ENCODE measurements at regions not wholly inside any gene's neighbourhood (a gene's known extent, or its start where the extent isn't known, plus 50 kb on each side); places are given as distances from the start of the nearest gene placed in this dataset.

DNA sequence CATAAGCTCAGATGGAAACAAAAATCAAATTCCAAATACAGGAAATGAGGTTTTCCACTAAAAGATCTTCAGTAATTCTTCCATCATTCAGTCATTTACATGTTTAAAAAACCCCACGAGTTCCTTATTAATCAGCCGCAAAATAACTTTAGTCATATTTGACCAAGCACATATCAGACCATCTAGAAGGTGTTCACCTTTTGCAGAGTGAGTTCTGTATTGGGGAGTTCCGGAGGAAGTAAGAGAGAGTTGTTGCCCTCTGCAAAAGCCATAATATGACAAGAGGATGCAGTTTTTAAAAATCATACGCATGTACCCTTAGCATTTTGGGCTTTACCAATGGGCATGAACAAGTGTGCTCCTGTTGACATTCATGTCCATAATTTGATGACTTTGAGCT, 61.6 kb downstream of the CCR1 start:
- DNase-seq = no peak

- DNase-seq = no peak
Measured at GRCh38 chr3:46146021-46146420, 62.1 kb downstream of the CCR1 start.

DNA sequence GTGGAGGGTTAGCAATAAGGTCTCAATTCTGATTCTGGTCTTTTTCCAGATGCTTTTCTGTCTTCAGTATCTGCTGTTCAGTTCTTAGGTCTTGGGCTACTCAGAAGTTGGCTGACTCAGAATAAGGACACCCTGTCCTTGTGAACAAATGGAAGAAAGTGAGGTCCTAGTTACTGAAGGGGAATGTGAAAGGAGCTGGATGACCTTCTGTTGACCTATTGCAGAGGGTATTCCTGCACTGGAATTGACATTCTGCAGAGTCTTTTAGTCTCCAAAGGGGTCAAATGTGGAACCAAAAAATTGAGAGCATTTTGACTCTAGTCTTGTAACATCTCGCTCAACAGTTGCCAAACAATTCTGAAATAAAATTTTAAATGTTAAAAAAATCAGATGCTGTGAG, 63.0 kb downstream of the CCR1 start:
- DNase-seq = no peak

DNA sequence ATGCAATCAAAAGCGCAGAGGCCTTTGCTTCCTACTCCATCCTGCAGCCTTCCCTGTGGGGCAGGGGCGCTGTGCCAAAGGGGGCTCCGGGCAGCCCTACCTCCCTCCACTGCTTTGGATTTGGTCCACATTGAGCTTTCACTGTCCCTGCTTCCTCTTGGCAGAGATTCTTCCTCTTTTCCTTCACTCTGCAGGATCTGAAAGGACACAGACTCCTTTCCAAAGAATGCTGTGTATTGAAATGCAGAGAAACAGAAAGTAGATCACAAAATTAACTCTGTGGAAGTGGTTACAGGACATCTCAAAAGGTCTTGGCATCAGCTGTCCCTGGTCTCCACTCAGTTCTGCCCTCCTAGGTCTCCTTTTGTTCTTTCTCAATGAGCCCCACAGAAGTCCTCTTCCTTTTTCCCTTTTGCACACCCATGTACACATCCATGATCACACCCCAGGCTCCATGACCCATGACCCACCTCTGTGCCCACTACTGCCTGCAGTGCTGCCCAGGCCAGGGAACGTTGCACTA, 64.1 kb downstream of the CCR1 start:
- DNase-seq = peak; percentile 28 to 52

GRCh38 chr3:46141813-46142212, 66.3 kb downstream of the CCR1 start:
- no peak for DNase-seq

- no peak for DNase-seq
Measured at GRCh38 chr3:46138581-46138980, 69.5 kb downstream of the CCR1 start.

DNA sequence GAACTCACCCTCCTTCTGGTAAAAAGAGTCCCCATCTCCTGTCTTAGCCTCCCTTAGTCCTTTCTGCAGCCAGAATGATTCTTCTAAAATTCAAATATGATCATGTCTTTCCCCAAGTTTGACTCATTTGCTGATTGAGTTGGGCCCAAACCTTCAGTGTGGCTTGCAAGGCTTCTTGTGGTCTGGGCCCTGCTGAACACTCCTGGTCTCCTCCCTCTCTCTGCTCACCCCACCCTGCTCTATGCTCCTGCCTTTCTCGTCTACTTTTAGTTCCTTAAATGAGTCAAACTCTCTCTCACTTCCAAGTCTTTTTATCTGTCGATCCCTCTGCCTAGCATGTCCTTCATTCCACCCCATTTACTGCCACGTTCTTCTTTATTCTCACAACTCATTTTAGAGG, 72.6 kb downstream of the CCR1 start:
- DNase-seq = no peak

- DNase-seq = no peak
Measured at GRCh38 chr3:46133285-46133684, 74.8 kb downstream of the CCR1 start.

GRCh38 chr3:46132565-46132964, 75.5 kb downstream of the CCR1 start:
- DNase-seq = no peak

DNA sequence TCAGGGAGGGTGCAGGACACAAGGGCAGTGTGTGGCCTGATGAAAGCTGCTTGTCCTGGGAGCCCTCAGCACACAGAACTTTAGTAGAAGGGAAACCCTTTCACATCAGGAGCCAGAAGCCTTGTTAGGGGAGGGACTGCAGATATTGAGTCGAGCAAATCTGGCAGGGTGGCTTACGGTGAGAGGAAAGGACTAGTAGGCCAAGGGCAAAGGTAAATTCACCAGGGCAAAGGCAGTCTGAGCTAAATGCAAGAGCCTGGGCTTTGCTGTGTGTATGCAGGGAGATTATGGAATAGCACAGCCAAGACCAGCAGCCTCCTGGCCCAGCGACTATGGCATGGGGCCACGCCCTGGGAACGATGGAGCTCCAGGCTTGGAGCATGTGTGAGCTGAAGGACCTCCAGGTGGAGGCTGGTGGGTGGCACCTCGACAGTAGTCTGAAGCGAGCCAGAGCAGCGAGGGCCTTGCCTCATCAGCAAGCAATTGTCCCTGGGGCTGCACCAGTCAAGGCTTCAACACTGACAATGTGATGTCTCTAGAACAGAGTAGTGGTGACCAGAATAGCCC, 76.1 kb downstream of the CCR1 start:
- no peak for DNase-seq

- DNase-seq = no peak
Measured at GRCh38 chr3:46130631-46131310, 77.3 kb downstream of the CCR1 start.

- DNase-seq = no peak
Measured at GRCh38 chr3:46129588-46130272, 78.4 kb downstream of the CCR1 start.

DNA sequence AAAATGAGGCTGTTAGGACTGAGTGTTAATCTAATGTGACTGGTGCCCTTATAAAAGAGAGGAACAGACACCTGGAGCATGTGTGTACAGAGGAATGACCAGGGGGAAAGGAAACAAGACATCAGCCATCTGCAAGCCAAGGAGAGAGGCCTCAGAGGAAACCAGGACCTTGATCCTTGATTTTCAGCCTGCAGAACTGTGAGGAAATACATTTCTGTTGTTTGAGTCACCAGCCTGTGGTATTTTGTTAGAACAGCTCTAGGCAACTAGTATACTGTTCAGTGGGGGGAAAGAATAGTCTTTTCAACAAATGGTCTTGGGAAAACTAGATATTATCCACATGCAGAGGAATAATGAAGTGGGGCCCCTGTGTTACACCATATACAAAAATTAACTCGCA, 80.6 kb downstream of the CCR1 start:
- no peak for DNase-seq

GRCh38 chr3:46124216-46125177, 83.6 kb downstream of the CCR1 start:
- no peak for DNase-seq

- DNase-seq = no peak
Measured at GRCh38 chr3:46123646-46124045, 84.5 kb downstream of the CCR1 start.

DNA sequence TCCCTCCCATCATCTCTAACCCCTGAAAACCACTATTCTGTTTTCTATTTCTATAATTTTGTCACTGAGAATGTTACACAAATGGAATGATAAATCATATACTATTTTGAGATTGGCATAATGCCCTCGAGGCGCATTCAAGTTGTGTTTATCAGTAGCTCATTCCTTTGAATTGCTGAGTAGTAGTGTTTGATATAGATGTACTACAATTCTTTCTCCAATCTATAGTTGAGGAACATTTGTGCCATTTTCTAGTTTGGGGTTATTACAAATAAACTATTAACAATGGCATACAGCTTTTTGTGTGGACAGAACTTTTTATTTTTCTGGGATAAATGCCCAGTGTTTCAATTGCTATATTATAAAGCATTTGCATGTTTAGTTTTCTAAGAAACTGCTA, 86.0 kb downstream of the CCR1 start:
- no peak for DNase-seq

GRCh38 chr3:46120983-46121382, 87.1 kb downstream of the CCR1 start:
- no peak for DNase-seq

DNA sequence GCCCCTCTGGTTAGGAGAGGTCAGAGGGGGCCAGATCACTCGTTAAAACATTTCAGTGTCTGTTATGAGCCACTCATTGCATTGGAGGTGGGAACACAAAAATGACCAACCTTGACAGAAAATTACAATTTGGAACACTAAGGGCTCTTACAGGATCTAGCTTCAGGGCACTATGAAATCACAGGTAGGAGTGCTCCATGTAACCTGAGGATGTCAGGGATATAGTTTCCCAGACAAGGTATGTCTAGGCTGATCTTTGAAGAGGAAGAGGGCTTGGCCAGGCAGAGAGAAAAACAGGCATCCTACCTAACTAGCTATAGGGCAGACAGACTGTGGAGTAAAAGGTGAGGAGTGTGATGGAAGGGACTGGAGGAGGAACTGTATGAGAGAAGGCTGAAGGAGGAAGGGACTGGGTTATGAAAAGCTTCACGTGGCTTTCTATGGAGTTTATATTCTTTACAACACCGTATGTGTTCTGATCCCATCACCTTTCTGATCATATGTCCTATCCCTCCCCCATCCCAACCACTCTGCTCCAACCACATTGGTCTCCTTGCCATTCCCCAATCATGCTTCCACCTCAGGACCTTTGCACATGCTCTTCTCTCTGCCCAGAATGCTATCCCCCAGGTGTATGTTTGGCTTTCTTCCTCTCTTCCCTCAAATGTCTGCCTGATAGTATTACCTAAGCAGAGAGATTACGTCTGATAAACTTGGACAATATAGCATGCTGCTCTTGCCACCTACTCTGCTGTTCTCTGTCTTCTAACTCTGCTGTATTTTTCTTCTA, 88.2 kb downstream of the CCR1 start:
- DNase-seq = no peak

GRCh38 chr3:46119253-46119652, 88.9 kb downstream of the CCR1 start:
- DNase-seq = no peak

DNA sequence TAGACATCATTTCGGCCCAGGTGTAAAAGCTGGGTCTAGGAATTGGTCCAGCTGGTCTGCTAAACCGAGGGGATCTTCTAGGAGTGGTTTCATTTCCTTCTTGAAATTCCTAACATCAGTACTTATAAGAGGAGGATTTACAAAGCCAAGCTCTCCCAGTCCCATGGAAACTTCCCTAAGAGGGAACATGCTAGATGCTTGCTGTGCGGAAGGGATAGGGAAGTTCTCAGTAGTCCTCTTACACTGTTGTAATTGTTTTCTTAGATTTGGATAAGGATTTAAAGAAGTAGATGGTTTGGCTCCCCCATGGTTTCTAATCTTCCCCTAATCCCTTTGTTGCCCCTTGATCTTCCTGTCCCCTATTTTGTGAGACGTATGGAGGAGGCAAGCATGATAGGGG, 89.7 kb upstream of the XCR1 start:
- DNase-seq = no peak

- DNase-seq = no peak
Measured at GRCh38 chr3:46114323-46114988, 87.2 kb upstream of the XCR1 start.

- no peak for DNase-seq
Measured at GRCh38 chr3:46113608-46114007, 86.3 kb upstream of the XCR1 start.

Measured in hippocampal formation (tissue), 2 donors.